NCI-H1092 treated with DMSO at 0.1 percent for 48 hours (cell line): ENCODE measurements at regions not wholly inside any gene's neighbourhood (a gene's known extent, or its start where the extent isn't known, plus 50 kb on each side); places are given as distances from the start of the nearest gene placed in this dataset.
A peak's percentile ranks its signal among the peaks of the same experiment; 100 is the strongest.
"Not testable (repeated sequence)": the region's sequence is repeated elsewhere in the genome, so short reads cannot be mapped to it uniquely, and the experiment has no call there.

Experiments
- DNase-seq: peaks from one replicate; lab custom pipeline; 2025; lab: John Stamatoyannopoulos, UW

- no peak for DNase-seq
Observed at GRCh38 chr5:136466041-136466415, 100.7 kb upstream of the TRPC7 start.

- no peak for DNase-seq
Observed at GRCh38 chr5:136458481-136458880, 93.1 kb upstream of the TRPC7 start.

GRCh38 chr5:136457390-136458013 is 92.2 kb upstream of the TRPC7 start:
- DNase-seq: peak; percentile 85

- no peak for DNase-seq
Observed at GRCh38 chr5:136455409-136455808, 90.1 kb upstream of the TRPC7 start.

- no peak for DNase-seq
Observed at GRCh38 chr5:136453986-136454758, 88.8 kb upstream of the TRPC7 start.

- no peak for DNase-seq
Observed at GRCh38 chr5:136453199-136453598, 87.9 kb upstream of the TRPC7 start.

GRCh38 chr5:136447576-136447975 is 82.2 kb upstream of the TRPC7 start:
- not testable (repeated sequence) for DNase-seq

GRCh38 chr5:136446565-136446964 is 81.2 kb upstream of the TRPC7 start:
- no peak for DNase-seq

GRCh38 chr5:136444099-136444498 is 78.8 kb upstream of the TRPC7 start:
- not testable (repeated sequence) for DNase-seq

- no peak for DNase-seq
Observed at GRCh38 chr5:136439367-136439766, 74.0 kb upstream of the TRPC7 start.

- DNase-seq: no peak
Observed at GRCh38 chr5:136435946-136436543, 70.7 kb upstream of the TRPC7 start.

GRCh38 chr5:136434795-136435194 is 69.5 kb upstream of the TRPC7 start:
- no peak for DNase-seq

GRCh38 chr5:136432705-136433104 is 67.4 kb upstream of the TRPC7 start:
- DNase-seq: no peak

GRCh38 chr5:136430081-136430480 is 64.7 kb upstream of the TRPC7 start:
- no peak for DNase-seq

GRCh38 chr5:136427426-136427825 is 62.1 kb upstream of the TRPC7 start:
- DNase-seq: no peak

GRCh38 chr5:136425921-136426320 is 60.6 kb upstream of the TRPC7 start:
- DNase-seq: no peak

- peak; percentile 31 for DNase-seq
Observed at GRCh38 chr5:136424835-136425584, 59.7 kb upstream of the TRPC7 start.

GRCh38 chr5:136423944-136424606 is 58.7 kb upstream of the TRPC7 start:
- DNase-seq: no peak

GRCh38 chr5:136420168-136420898 is 55.0 kb upstream of the TRPC7 start:
- peak; percentile 92 for DNase-seq

GRCh38 chr5:136418301-136418700 is 53.0 kb upstream of the TRPC7 start:
- no peak for DNase-seq
